SK-N-SH (cell line): ENCODE measurements at regions not wholly inside any gene's neighbourhood (a gene's known extent, or its start where the extent isn't known, plus 50 kb on each side); places are given as distances from the start of the nearest gene placed in this dataset.

Source experiments
- CTCF ChIA-PET: fragments of 300-600, 350-600 bp; formaldehyde crosslinking; extraction: SDS; loops from one replicate; lab custom pipeline; 2021; lab: Yijun Ruan, JAX
- POLR2A ChIA-PET: fragments of 350-600 bp; sonication (Branson Sonifier 250); formaldehyde crosslinking; extraction: SDS; loops from one replicate; lab custom pipeline; 2020; ENCODE audit warnings: antibody characterized with exemption, inconsistent platforms; lab: Yijun Ruan, JAX
- DNase-seq: peaks from one replicate; pipeline ENCODE4 v3.0.0; 2012
- H2AFZ ChIP-seq: fragments of 200-600 bp; sonication (generic); 2 replicates; pipeline ENCODE4 v1.8.1; 2016; ENCODE audit warnings: antibody characterized with exemption, mild to moderate bottlenecking, low read depth
- H3F3A ChIP-seq: fragments of 200-600 bp; sonication (generic); replicated peaks from 2 replicates; pipeline ENCODE3; 2016; ENCODE audit warnings: antibody characterized with exemption, mild to moderate bottlenecking; ENCODE audit not compliant: insufficient read depth
- H3K27ac ChIP-seq, 2 experiments: fragments of 200-500 bp in 1 of 2; fragments of 200-600 bp in 1 of 2; sonication (Bioruptor generic) in 1 of 2; sonication (generic), shearing (Covaris generic) in 1 of 2; 2 replicates each; pipeline versions ENCODE4 v1.5.1 to v1.6.1; 2014 to 2016; ENCODE audit warnings: low read depth in 2 of 2, inconsistent platforms in 1 of 2, low read length in 1 of 2, mild to moderate bottlenecking in 1 of 2, mixed read lengths in 1 of 2
- H3K27me3 ChIP-seq: fragments of 200-600 bp; sonication (generic), shearing (Covaris generic); 2 replicates; pipeline ENCODE4 v1.6.1; 2016; ENCODE audit warnings: mixed run types; ENCODE audit not compliant: insufficient read depth
- H3K36me3 ChIP-seq, 2 experiments: fragments of 200-500 bp in 1 of 2; fragments of 200-600 bp in 1 of 2; sonication (Bioruptor generic) in 1 of 2; sonication (generic) in 1 of 2; replicated peaks in 1 of 2; 2 replicates each; pipeline versions ENCODE3 to v1.5.1; 2014 to 2016; ENCODE audit warnings: low read length in 1 of 2, mild to moderate bottlenecking in 1 of 2; ENCODE audit not compliant: insufficient read depth in 2 of 2, control insufficient read depth in 1 of 2
- H3K4me1 ChIP-seq, 2 experiments: fragments of 200-500 bp in 1 of 2; fragments of 200-600 bp in 1 of 2; sonication (Bioruptor generic) in 1 of 2; sonication (generic), shearing (Covaris generic) in 1 of 2; 2 replicates each; pipeline versions ENCODE4 v1.5.1 to v1.6.1; 2014 to 2016; ENCODE audit warnings: low read depth in 1 of 2, low read length in 1 of 2, mixed run types in 1 of 2; ENCODE audit not compliant: insufficient read depth in 2 of 2, control insufficient read depth in 1 of 2
- H3K4me2 ChIP-seq: fragments of 200-600 bp; sonication (generic), shearing (Covaris generic); 2 replicates; pipeline ENCODE4 v1.6.1; 2017; ENCODE audit warnings: mixed run types
- H3K4me3 ChIP-seq, 2 experiments: fragments of 200-500 bp in 1 of 2; fragments of 200-600 bp in 1 of 2; sonication (Bioruptor generic) in 1 of 2; sonication (generic), shearing (Covaris generic) in 1 of 2; 2 replicates each; pipeline versions ENCODE4 v1.5.1 to v1.8.1; 2014 to 2016; ENCODE audit warnings: low read depth in 2 of 2, inconsistent platforms in 1 of 2, low read length in 1 of 2, mild to moderate bottlenecking in 1 of 2, mixed read lengths in 1 of 2, moderate library complexity in 1 of 2
- H3K79me2 ChIP-seq: fragments of 200-600 bp; sonication (generic); 2 replicates; pipeline ENCODE4 v1.8.1; 2017; ENCODE audit warnings: mild to moderate bottlenecking; ENCODE audit not compliant: insufficient read depth
- H3K9ac ChIP-seq: fragments of 200-600 bp; sonication (generic); 2 replicates; pipeline ENCODE4 v1.6.1; 2017; ENCODE audit warnings: mixed run types
- H3K9me2 ChIP-seq: fragments of 200-600 bp; sonication (generic); 2 replicates; pipeline ENCODE4 v1.6.1; 2017; ENCODE audit warnings: mixed run types
- H3K9me3 ChIP-seq: fragments of 200-600 bp; sonication (generic); 2 replicates; pipeline ENCODE4 v1.6.1; 2017; ENCODE audit warnings: mixed run types, mild to moderate bottlenecking, moderate library complexity
- H4K20me1 ChIP-seq: fragments of 200-600 bp; sonication (generic); 2 replicates; pipeline ENCODE4 v1.6.1; 2017; ENCODE audit warnings: mild to moderate bottlenecking, mixed run types; ENCODE audit not compliant: insufficient read depth
- CTCF ChIP-seq: fragments of 200-600 bp; sonication (generic); IDR thresholded peaks from 2 replicates; pipeline ENCODE4 v1.6.1; 2017; ENCODE audit warnings: antibody characterized with exemption, mild to moderate bottlenecking, moderate library complexity
- ELF1 ChIP-seq: IDR thresholded peaks from 2 replicates; pipeline ENCODE4 v1.4.0; 2012
- GABPA ChIP-seq: IDR thresholded peaks from 2 replicates; pipeline ENCODE4 v1.4.0; 2012; ENCODE audit warnings: low read depth, mild to moderate bottlenecking
- IRF3 ChIP-seq: fragments of 150-350 bp; IDR thresholded peaks from 2 replicates; pipeline ENCODE4 v1.6.1; 2016; ENCODE audit warnings: mild to moderate bottlenecking, low read depth, low read length
- JUND ChIP-seq: IDR thresholded peaks from 2 replicates; pipeline ENCODE4 v1.4.0; 2012
- MXI1 ChIP-seq: IDR thresholded peaks from 2 replicates; pipeline ENCODE4 v1.6.1; 2012; ENCODE audit warnings: mild to moderate bottlenecking, low read depth, low read length, improper control_type of control experiment
- NRF1 ChIP-seq: IDR thresholded peaks from 2 replicates; pipeline ENCODE4 v1.6.1; 2012; ENCODE audit warnings: low read depth, mild to moderate bottlenecking, low read length
- PBX3 ChIP-seq: IDR thresholded peaks from 2 replicates; pipeline ENCODE4; 2012
- POLR2AphosphoS5 ChIP-seq: IDR thresholded peaks from 2 replicates; pipeline ENCODE4 v1.6.1; 2012; ENCODE audit warnings: low read depth, low read length
- RFX5 ChIP-seq: IDR thresholded peaks from 2 replicates; pipeline ENCODE4 v1.6.1; 2012; ENCODE audit warnings: mild to moderate bottlenecking, improper control_type of control experiment, low read length
- SIN3A ChIP-seq: IDR thresholded peaks from 2 replicates; pipeline ENCODE4 v1.6.1; 2012; ENCODE audit warnings: low read depth, mild to moderate bottlenecking, low read length, moderate library complexity, borderline replicate concordance
- TCF12 ChIP-seq: IDR thresholded peaks from 2 replicates; pipeline ENCODE4 v1.4.0; 2012
- USF1 ChIP-seq: IDR thresholded peaks from 2 replicates; pipeline ENCODE4 v1.4.0; 2012; ENCODE audit warnings: low read depth, borderline replicate concordance
- WGBS: methylation state at CpG from one replicate; pipeline ENCODE4 v1.1.6; 2017; ENCODE audit warnings: low lambda C conversion rate; 5-methylcytosine and 5-hydroxymethylcytosine counted together

GRCh38 chr14:56976211-56976610, 165.9 kb upstream of the OTX2 start:
- no peaks in the 10 kb centered on the region for H3K36me3 ChIP-seq
- H3K9me2 ChIP-seq = no peaks in the 10 kb centered on the region
- no peak overlapping the region for H3K9ac ChIP-seq
- H3K4me3 ChIP-seq = no peak overlapping the region
- H3K9me3 ChIP-seq = no peaks in the 10 kb centered on the region
- no peaks in the 10 kb centered on the region for H3F3A ChIP-seq
- no peaks in the 10 kb centered on the region for H3K4me1 ChIP-seq
- H4K20me1 ChIP-seq = no peaks in the 10 kb centered on the region
- CTCF ChIA-PET = no interaction called here
- H2AFZ ChIP-seq = no peak overlapping the region
- POLR2A ChIA-PET = no interaction called here
- H3K79me2 ChIP-seq = no peaks in the 10 kb centered on the region
- no peaks in the 10 kb centered on the region for H3K27me3 ChIP-seq
- H3K27ac ChIP-seq = no peak overlapping the region
- TF ChIP-seq CTCF (no peak), MXI1 (no peak), PBX3 (no peak), USF1 (no peak), RFX5 (no peak), JUND (no peak), GABPA (no peak), ELF1 (no peak)
- WGBS = 49% methylated on average over 2 of the region's 2 CpGs
- no peak overlapping the region for H3K4me2 ChIP-seq
- DNase-seq = no peak

- 80% methylated on average over 4 of the region's 4 CpGs for WGBS
- Histone ChIP-seq H3K27ac (no peak overlapping the region), H3K27me3 (no peaks in the 10 kb centered on the region), H3K36me3 (no peaks in the 10 kb centered on the region), H3K4me2 (no peak overlapping the region), H3K4me3 (no peak overlapping the region), H3K79me2 (no peaks in the 10 kb centered on the region), H3K9me2 (no peaks in the 10 kb centered on the region), H3K4me1 (no peaks in the 10 kb centered on the region), H3F3A (no peaks in the 10 kb centered on the region), H3K9ac (no peak overlapping the region), H4K20me1 (no peaks in the 10 kb centered on the region), H3K9me3 (no peaks in the 10 kb centered on the region), H2AFZ (no peak overlapping the region)
- ChIA-PET CTCF (no interaction called here), POLR2A (no interaction called here)
- TF ChIP-seq POLR2AphosphoS5 = no peak
- no peak for DNase-seq
Observed at GRCh38 chr14:56975521-56975920, 165.2 kb upstream of the OTX2 start.

GRCh38 chr14:56972948-56973347, 162.7 kb upstream of the OTX2 start:
- DNase-seq = no peak
- Histone ChIP-seq H4K20me1 (no peaks in the 10 kb centered on the region), H3K9me2 (no peaks in the 10 kb centered on the region), H3K4me1 (no peaks in the 10 kb centered on the region), H3K4me2 (no peak overlapping the region), H2AFZ (no peak overlapping the region), H3K9me3 (no peaks in the 10 kb centered on the region), H3F3A (no peaks in the 10 kb centered on the region), H3K27ac (no peak overlapping the region), H3K27me3 (no peaks in the 10 kb centered on the region), H3K79me2 (no peaks in the 10 kb centered on the region), H3K9ac (no peak overlapping the region), H3K36me3 (no peaks in the 10 kb centered on the region), H3K4me3 (no peak overlapping the region)
- POLR2A ChIA-PET = no interaction called here
- CTCF ChIA-PET = no interaction called here
- TF ChIP-seq NRF1 = no peak
- TF ChIP-seq TCF12 = no peak
- no peak for TF ChIP-seq SIN3A
- TF ChIP-seq IRF3 = no peak
